H1 (cell line): ENCODE measurements at regions not wholly inside any gene's neighbourhood (a gene's known extent, or its start where the extent isn't known, plus 50 kb on each side); places are given as distances from the start of the nearest gene placed in this dataset.

ENCODE experiments used
- CTCF ChIA-PET: fragments of 300-600 bp; sonication (Branson Sonifier 250); formaldehyde crosslinking; loops from one replicate; lab custom pipeline; 2021; ENCODE audit not compliant: partially characterized antibody; lab: Charles Lee
- POLR2A ChIA-PET: fragments of 300-600 bp; sonication (Branson Sonifier 250); formaldehyde crosslinking; loops from one replicate; lab custom pipeline; 2021; ENCODE audit warnings: inconsistent platforms; ENCODE audit not compliant: partially characterized antibody; lab: Charles Lee
- DNase-seq, 2 experiments: peaks; one replicate each; pipeline versions ENCODE4 v3.0.0 to v3.0.0-alpha.2; 2010 to 2022; ENCODE audit warnings: low spot score in 2 of 2, low read depth in 1 of 2, mixed read lengths in 1 of 2
- FAIRE-seq: peaks from 2 replicates; lab custom pipeline; 2011; peaks lifted over from hg19 to GRCh38; lab: Jason Lieb, UNC
- H2AFZ ChIP-seq: 2 replicates; pipeline ENCODE4 v1.8.1; 2012; ENCODE audit warnings: low read length, inconsistent platforms
- H2AK5ac ChIP-seq: 2 replicates; pipeline ENCODE4 v1.6.1; 2013; ENCODE audit warnings: low read depth, low read length
- H2BK120ac ChIP-seq: replicated peaks from 2 replicates; pipeline ENCODE3; 2013; ENCODE audit warnings: low read depth, low read length, inconsistent platforms
- H2BK12ac ChIP-seq: 2 replicates; pipeline ENCODE4 v1.6.1; 2013; ENCODE audit warnings: low read depth, low read length
- H2BK15ac ChIP-seq: 2 replicates; pipeline ENCODE4 v1.6.1; 2013; ENCODE audit warnings: low read length
- H2BK20ac ChIP-seq: 2 replicates; pipeline ENCODE4 v1.6.1; 2013; ENCODE audit warnings: low read length
- H2BK5ac ChIP-seq: 2 replicates; pipeline ENCODE4 v1.6.1; 2013; ENCODE audit warnings: low read depth, low read length
- H3K14ac ChIP-seq: 2 replicates; pipeline ENCODE4 v1.6.1; 2013; ENCODE audit warnings: inconsistent platforms; ENCODE audit not compliant: insufficient read length
- H3K18ac ChIP-seq: 2 replicates; pipeline ENCODE4 v1.6.1; 2013; ENCODE audit warnings: low read length; ENCODE audit errors: extremely low read depth
- H3K23ac ChIP-seq: 2 replicates; pipeline ENCODE4 v1.6.1; 2013; ENCODE audit warnings: inconsistent platforms; ENCODE audit not compliant: insufficient read length
- H3K23me2 ChIP-seq: 2 replicates; pipeline ENCODE4 v1.6.1; 2013; ENCODE audit warnings: low read depth, low read length
- H3K27ac ChIP-seq: 2 replicates; pipeline ENCODE4 v1.6.1; 2011; ENCODE audit warnings: low read depth, low read length, inconsistent platforms
- H3K27me3 ChIP-seq, 4 experiments: replicated peaks in 1 of 4; 1 replicate in 1 of 4; 2 replicates in 3 of 4; pipeline versions ENCODE4 v1.6.1 to v1.8.1; 2011 to 2013; ENCODE audit warnings: low read length in 3 of 4, mild to moderate bottlenecking in 3 of 4, inconsistent platforms in 2 of 4, mixed read lengths in 2 of 4, moderate library complexity in 1 of 4; ENCODE audit not compliant: control insufficient read depth in 3 of 4, insufficient read depth in 3 of 4; ENCODE audit errors: extremely low read depth in 1 of 4
- H3K36me3 ChIP-seq, 4 experiments: 2 replicates each; pipeline versions ENCODE4 v1.6.1 to v1.8.1; 2011 to 2013; ENCODE audit warnings: mild to moderate bottlenecking in 4 of 4, low read length in 3 of 4, moderate library complexity in 2 of 4, control low read depth in 1 of 4, inconsistent platforms in 1 of 4; ENCODE audit not compliant: insufficient read depth in 4 of 4, control insufficient read depth in 2 of 4
- H3K4ac ChIP-seq: replicated peaks from 2 replicates; pipeline ENCODE3; 2013; ENCODE audit warnings: low read length, low read depth, mixed read lengths, inconsistent platforms; ENCODE audit not compliant: insufficient read length
- H3K4me1 ChIP-seq, 4 experiments: replicated peaks in 1 of 4; 1 replicate in 1 of 4; 2 replicates in 3 of 4; pipeline versions ENCODE4 v1.6.1 to v1.8.1; 2011 to 2013; ENCODE audit warnings: low read length in 3 of 4, inconsistent platforms in 2 of 4, mixed read lengths in 1 of 4; ENCODE audit not compliant: insufficient read depth in 4 of 4, control insufficient read depth in 3 of 4
- H3K4me2 ChIP-seq, 2 experiments: 2 replicates each; pipeline versions ENCODE4 v1.6.1 to v1.8.1; 2011 to 2013; ENCODE audit warnings: low read depth in 2 of 2, low read length in 2 of 2, control low read depth in 1 of 2, inconsistent platforms in 1 of 2, mild to moderate bottlenecking in 1 of 2; ENCODE audit not compliant: insufficient read depth in 1 of 2
- H3K4me3 ChIP-seq, 4 experiments: fragments of 200-600, 300-600 bp in 1 of 4; sonication (generic), shearing (Covaris generic), sonication (Bioruptor Twin) in 1 of 4; 2 replicates each; pipeline versions ENCODE4 v1.5.1 to v1.8.1; 2011 to 2016; ENCODE audit warnings: low read length in 4 of 4, low read depth in 3 of 4, control low read depth in 2 of 4, inconsistent platforms in 2 of 4, mild to moderate bottlenecking in 2 of 4, mixed read lengths in 1 of 4, moderate library complexity in 1 of 4; ENCODE audit not compliant: insufficient read depth in 2 of 4; ENCODE audit errors: extremely low read depth in 1 of 4
- H3K56ac ChIP-seq: replicated peaks from 2 replicates; pipeline ENCODE3; 2013; ENCODE audit warnings: low read depth, mild to moderate bottlenecking, mixed read lengths, low read length, inconsistent platforms; ENCODE audit not compliant: insufficient read length
- H3K79me1 ChIP-seq: 2 replicates; pipeline ENCODE4 v1.6.1; 2013; ENCODE audit warnings: low read depth, low read length, control low read depth
- H3K79me2 ChIP-seq, 2 experiments: 2 replicates each; pipeline versions ENCODE4 v1.6.1 to v1.8.1; 2012 to 2013; ENCODE audit warnings: low read length in 2 of 2, mild to moderate bottlenecking in 2 of 2, inconsistent platforms in 1 of 2; ENCODE audit not compliant: insufficient read depth in 2 of 2, control insufficient read depth in 1 of 2
- H3K9ac ChIP-seq, 4 experiments: replicated peaks in 1 of 4; 1 replicate in 1 of 4; 2 replicates in 3 of 4; pipeline versions ENCODE4 v1.6.1 to v1.8.1; 2011 to 2013; ENCODE audit warnings: low read depth in 3 of 4, low read length in 3 of 4, control low read depth in 2 of 4, mild to moderate bottlenecking in 2 of 4, moderate library complexity in 2 of 4, inconsistent platforms in 1 of 4; ENCODE audit errors: extremely low read depth in 1 of 4
- H3K9me3 ChIP-seq, 2 experiments: 2 replicates each; pipeline versions ENCODE4 v1.6.1 to v1.8.1; 2012 to 2013; ENCODE audit warnings: mild to moderate bottlenecking in 2 of 2, moderate library complexity in 2 of 2, control low read depth in 1 of 2, inconsistent platforms in 1 of 2, low read depth in 1 of 2, low read length in 1 of 2, mixed read lengths in 1 of 2; ENCODE audit not compliant: insufficient read depth in 2 of 2
- H4K20me1 ChIP-seq, 2 experiments: replicated peaks in 1 of 2; 2 replicates each; pipeline versions ENCODE3 to v1.8.1; 2011 to 2013; ENCODE audit warnings: inconsistent platforms in 2 of 2, low read length in 2 of 2, mild to moderate bottlenecking in 1 of 2; ENCODE audit not compliant: insufficient read depth in 2 of 2, control insufficient read depth in 1 of 2
- H4K5ac ChIP-seq: 2 replicates; pipeline ENCODE4 v1.6.1; 2013; ENCODE audit warnings: low read length, low read depth, mixed read lengths, inconsistent platforms; ENCODE audit not compliant: insufficient read length
- H4K8ac ChIP-seq: 2 replicates; pipeline ENCODE4 v1.8.0; 2013; ENCODE audit warnings: mild to moderate bottlenecking, moderate library complexity, low read length, inconsistent platforms; ENCODE audit not compliant: insufficient read depth; ENCODE audit errors: extremely low read depth
- H4K91ac ChIP-seq: replicated peaks from 2 replicates; pipeline ENCODE3; 2013; ENCODE audit warnings: low read length, mixed read lengths, inconsistent platforms; ENCODE audit not compliant: insufficient read length
- CHD1 ChIP-seq: IDR thresholded peaks from 2 replicates; pipeline ENCODE4 v1.6.1; 2012; ENCODE audit warnings: low read depth, low read length, improper control_type of control experiment
- EZH2 ChIP-seq: fragments of 200-600 bp; sonication (generic); IDR thresholded peaks from 2 replicates; pipeline ENCODE4 v1.7.1; 2012; ENCODE audit warnings: low read depth, mild to moderate bottlenecking, moderate library complexity, low read length, inconsistent platforms; ENCODE audit not compliant: severe bottlenecking
- HDAC2 ChIP-seq, 2 experiments: fragments of 300-600 bp in 1 of 2; sonication (generic) in 1 of 2; IDR thresholded peaks; 2 replicates each; pipeline ENCODE4 v1.6.1; 2011 to 2012; ENCODE audit warnings: low read depth in 2 of 2, low read length in 2 of 2, mild to moderate bottlenecking in 2 of 2, moderate library complexity in 2 of 2, borderline replicate concordance in 1 of 2, inconsistent platforms in 1 of 2
- KDM4A ChIP-seq: IDR thresholded peaks from one replicate; pipeline ENCODE4 v1.7.1; 2012; ENCODE audit warnings: low read depth, mild to moderate bottlenecking, moderate library complexity, low read length, inconsistent platforms; ENCODE audit not compliant: severe bottlenecking
- RAD21 ChIP-seq, 2 experiments: IDR thresholded peaks in 1 of 2; conservative IDR thresholded peaks in 1 of 2; 2 replicates each; pipeline ENCODE4 v1.6.1; 2011; ENCODE audit warnings: low read depth in 2 of 2, low read length in 2 of 2, improper control_type of control experiment in 1 of 2, inconsistent platforms in 1 of 2, mild to moderate bottlenecking in 1 of 2, moderate library complexity in 1 of 2
- RXRA ChIP-seq: IDR thresholded peaks from 2 replicates; pipeline ENCODE4 v1.6.1; 2011; ENCODE audit warnings: low read depth, mild to moderate bottlenecking, low read length, moderate library complexity; ENCODE audit not compliant: insufficient read depth
- SIRT6 ChIP-seq: IDR thresholded peaks from one replicate; pipeline ENCODE4 v1.7.1; 2012; ENCODE audit warnings: low read length, inconsistent platforms
- SP2 ChIP-seq: IDR thresholded peaks from 2 replicates; pipeline ENCODE4 v1.6.1; 2012; ENCODE audit warnings: mild to moderate bottlenecking, low read length, inconsistent platforms
- SP4 ChIP-seq: IDR thresholded peaks from 2 replicates; pipeline ENCODE4 v1.6.1; 2012; ENCODE audit warnings: low read length, inconsistent platforms
- SUZ12 ChIP-seq: fragments of 200-600 bp; sonication (generic); IDR thresholded peaks from 2 replicates; pipeline ENCODE4 v1.6.1; 2012; ENCODE audit warnings: mild to moderate bottlenecking, inconsistent platforms, low read length, moderate library complexity, mixed read lengths
- TCF12 ChIP-seq: IDR thresholded peaks from 2 replicates; pipeline ENCODE4 v1.6.1; 2011; ENCODE audit warnings: low read depth, mild to moderate bottlenecking, low read length
- WGBS, 2 experiments: shearing (Covaris generic) in 1 of 2; methylation state at CpG; one replicate each; pipeline versions ENCODE4 v1.1.6 to v1.1.7; 2013 to 2015; ENCODE audit warnings: low lambda C conversion rate in 2 of 2, mixed read lengths in 2 of 2, inconsistent platforms in 1 of 2, low coverage in 1 of 2, missing lambda C conversion rate in 1 of 2; ENCODE audit not compliant: insufficient replicate concordance in 2 of 2, insufficient coverage in 1 of 2, insufficient read length in 1 of 2; ENCODE audit errors: extremely low coverage in 1 of 2, missing lambda C conversion rate in 1 of 2; 5-methylcytosine and 5-hydroxymethylcytosine counted together
- TF ChIP-seq, protein P1 (sequence below): IDR thresholded peaks from 2 replicates; pipeline ENCODE4 v1.6.1; 2011; ENCODE audit warnings: low read depth, mild to moderate bottlenecking, low read length; ENCODE audit not compliant: insufficient read depth
- TF ChIP-seq, protein P2 (sequence below): IDR thresholded peaks from 2 replicates; pipeline ENCODE4 v1.6.1; 2011; ENCODE audit warnings: low read length, improper control_type of control experiment

DNA sequence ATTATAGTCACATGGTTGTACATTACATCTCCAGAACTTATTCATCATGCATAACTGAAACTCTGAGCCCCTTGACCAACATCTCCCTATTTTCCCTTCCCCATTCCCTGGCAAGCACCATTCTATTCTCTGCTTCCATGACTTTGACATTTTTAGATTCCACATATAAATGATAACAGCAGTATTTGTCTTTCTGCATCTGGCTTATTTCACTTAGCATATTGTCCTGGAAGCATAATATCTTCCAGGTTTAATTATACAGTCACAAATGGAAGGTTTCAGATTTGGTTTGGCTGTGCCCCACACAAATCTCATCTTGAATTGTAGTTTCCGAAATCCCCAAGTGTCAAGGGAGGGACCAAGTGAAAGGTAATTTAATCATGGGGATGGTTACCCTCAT lies 626.9 kb upstream of the PKDCC start:
- Histone ChIP-seq H2BK12ac (no peak overlapping the region), H3K4me2 (no peak overlapping the region), H3K18ac (no peak overlapping the region), H4K5ac (no peak overlapping the region), H3K27ac (no peak overlapping the region), H3K27me3 (peaks cover 0 to 1% (median 0%) of the 10 kb centered on the region in 4 experiments; a peak in 1 of 7 replicates), H3K9ac (no peak overlapping the region), H2BK5ac (no peak overlapping the region), H2AFZ (no peak overlapping the region), H2BK120ac (no peak overlapping the region), H3K4me3 (no peak overlapping the region), H2BK15ac (no peak overlapping the region), H3K36me3 (no peaks in the 10 kb centered on the region), H4K91ac (no peak overlapping the region), H4K8ac (no peak overlapping the region), H3K23me2 (no peaks in the 10 kb centered on the region), H4K20me1 (no peaks in the 10 kb centered on the region), H3K56ac (no peak overlapping the region), H3K79me1 (no peaks in the 10 kb centered on the region), H3K4me1 (no peaks in the 10 kb centered on the region), H3K14ac (no peak overlapping the region), H3K23ac (no peak overlapping the region), H3K4ac (no peak overlapping the region), H3K79me2 (no peaks in the 10 kb centered on the region), H2BK20ac (no peak overlapping the region), H3K9me3 (no peaks in the 10 kb centered on the region), H2AK5ac (no peak overlapping the region)
- WGBS, 2 experiments, result 79% methylated on average over 1 of the region's 1 CpG; no CpG with 5 or more reads in 1 of the 2 experiments
- FAIRE-seq (no peak), DNase-seq (no peak)
- ChIA-PET POLR2A (no interaction called here), CTCF (no interaction called here)
- no peak for TF ChIP-seq TCF12
- no peak for TF ChIP-seq HDAC2 (IDR thresholded peaks at IDR 0.05; ENCODE audit: borderline replicate concordance in 1 of 2, low read depth in 2 of 2, low read length in 2 of 2)
- TF ChIP-seq, protein P1, sequence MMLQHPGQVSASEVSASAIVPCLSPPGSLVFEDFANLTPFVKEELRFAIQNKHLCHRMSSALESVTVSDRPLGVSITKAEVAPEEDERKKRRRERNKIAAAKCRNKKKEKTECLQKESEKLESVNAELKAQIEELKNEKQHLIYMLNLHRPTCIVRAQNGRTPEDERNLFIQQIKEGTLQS, result no peak
- no peak for TF ChIP-seq SIRT6
- no peak for TF ChIP-seq CHD1
- no peak for TF ChIP-seq RAD21 (IDR thresholded peaks at IDR 0.05 in 1 of 2, conservative IDR thresholded peaks at IDR 0.05 in 1 of 2; ENCODE audit: low read depth in 2 of 2, low read length in 2 of 2)
- TF ChIP-seq SP4, result no peak
- no peak for TF ChIP-seq RXRA
- TF ChIP-seq EZH2, result no peak
- no peak for TF ChIP-seq KDM4A
- TF ChIP-seq, protein P2, sequence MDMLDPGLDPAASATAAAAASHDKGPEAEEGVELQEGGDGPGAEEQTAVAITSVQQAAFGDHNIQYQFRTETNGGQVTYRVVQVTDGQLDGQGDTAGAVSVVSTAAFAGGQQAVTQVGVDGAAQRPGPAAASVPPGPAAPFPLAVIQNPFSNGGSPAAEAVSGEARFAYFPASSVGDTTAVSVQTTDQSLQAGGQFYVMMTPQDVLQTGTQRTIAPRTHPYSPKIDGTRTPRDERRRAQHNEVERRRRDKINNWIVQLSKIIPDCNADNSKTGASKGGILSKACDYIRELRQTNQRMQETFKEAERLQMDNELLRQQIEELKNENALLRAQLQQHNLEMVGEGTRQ, result no peak
- no peak for TF ChIP-seq SP2
- TF ChIP-seq SUZ12, result no peak
